PC-9 (cell line): ENCODE measurements at regions not wholly inside any gene's neighbourhood (a gene's known extent, or its start where the extent isn't known, plus 50 kb on each side); places are given as distances from the start of the nearest gene placed in this dataset.

Experiments
- BruUV-seq: library from RNA; stranded (reverse); fragments of 400-500 nt; replicated peaks from 2 replicates; lab custom pipeline; 2021; lab: Mats Ljungman, UMichigan
- CTCF ChIA-PET: fragments of 300-600 bp; sonication (Branson Sonifier 250); formaldehyde crosslinking; loops from one replicate; lab custom pipeline; 2022; ENCODE audit warnings: antibody characterized with exemption; lab: Charles Lee
- POLR2A ChIA-PET: fragments of 300-600 bp; sonication (Branson Sonifier 250); formaldehyde crosslinking; loops from one replicate; lab custom pipeline; 2022; ENCODE audit warnings: antibody characterized with exemption; ENCODE audit not compliant: unreplicated experiment; lab: Charles Lee
- DNase-seq, 2 experiments: peaks; one replicate each; pipeline versions ENCODE4 v3.0.0 to v3.0.0-alpha.2; 2015 to 2022; ENCODE audit warnings: mixed read lengths in 1 of 2
- H2AFZ ChIP-seq: fragments of 200-600 bp; sonication (generic); 2 replicates; pipeline ENCODE4 v1.8.1; 2017; ENCODE audit warnings: antibody characterized with exemption
- H3F3A ChIP-seq: fragments of 200-600 bp; sonication (generic); 2 replicates; pipeline ENCODE4 v1.8.1; 2017; ENCODE audit warnings: antibody characterized with exemption, mild to moderate bottlenecking, low read depth; ENCODE audit not compliant: insufficient read depth
- H3K27ac ChIP-seq: fragments of 200-600 bp; sonication (generic); 2 replicates; pipeline ENCODE4 v1.6.1; 2016; ENCODE audit warnings: mixed run types
- H3K27me3 ChIP-seq: fragments of 200-600 bp; sonication (generic); 2 replicates; pipeline ENCODE4 v1.6.1; 2016; ENCODE audit warnings: low read depth, mixed run types; ENCODE audit not compliant: insufficient read depth
- H3K36me3 ChIP-seq: fragments of 200-600 bp; sonication (generic); 2 replicates; pipeline ENCODE4 v1.6.1; 2016; ENCODE audit warnings: low read depth, mixed run types
- H3K4me1 ChIP-seq: fragments of 200-600 bp; sonication (generic); replicated peaks from 2 replicates; pipeline ENCODE4 v1.6.1; 2016; ENCODE audit warnings: mixed run types; ENCODE audit not compliant: insufficient read depth
- H3K4me2 ChIP-seq: fragments of 200-600 bp; sonication (generic); 2 replicates; pipeline ENCODE4 v1.6.1; 2017; ENCODE audit warnings: mixed run types
- H3K4me3 ChIP-seq: fragments of 200-600 bp; sonication (generic); 2 replicates; pipeline ENCODE4 v1.6.1; 2016; ENCODE audit warnings: mixed run types
- H3K79me2 ChIP-seq: fragments of 200-600 bp; sonication (generic); 2 replicates; pipeline ENCODE4 v1.6.1; 2017; ENCODE audit warnings: low read depth, mixed run types
- H3K9me2 ChIP-seq: fragments of 200-600 bp; sonication (generic); 2 replicates; pipeline ENCODE4 v1.8.1; 2017; ENCODE audit warnings: mild to moderate bottlenecking; ENCODE audit not compliant: insufficient read depth
- H3K9me3 ChIP-seq: fragments of 200-600 bp; sonication (generic); 2 replicates; pipeline ENCODE4 v1.8.1; 2016; ENCODE audit warnings: low read depth; ENCODE audit not compliant: insufficient read depth
- H4K20me1 ChIP-seq: fragments of 200-600 bp; sonication (generic); 2 replicates; pipeline ENCODE4 v1.8.1; 2017; ENCODE audit not compliant: insufficient read depth
- CTCF ChIP-seq: fragments of 200-600 bp; sonication (generic); conservative IDR thresholded peaks from 2 replicates; pipeline ENCODE4 v1.6.1; 2017; ENCODE audit warnings: mixed run types, antibody characterized with exemption, mild to moderate bottlenecking, moderate library complexity
- EZH2 ChIP-seq: fragments of 200-600 bp; sonication (generic); IDR thresholded peaks from 2 replicates; pipeline ENCODE4 v1.8.0; 2017; ENCODE audit warnings: antibody characterized with exemption, low read depth
- intact Hi-C: fragments of 100-400 bp; cut with micrococcal nuclease; formaldehyde crosslinking; loops from one replicate; pipeline ENCODE4 v1.10.0; 2022; ENCODE audit not compliant: unreplicated experiment

- intact Hi-C loops: no loop called here
- BruUV-seq: no TSS peak
- H2AFZ ChIP-seq: no peak overlapping the region
- H3F3A ChIP-seq: no peaks in the 10 kb centered on the region
- H3K9me2 ChIP-seq: no peaks in the 10 kb centered on the region
- no peaks in the 10 kb centered on the region for H3K4me1 ChIP-seq
- H3K36me3 ChIP-seq: no peaks in the 10 kb centered on the region
- no peak overlapping the region for H3K4me2 ChIP-seq
- H4K20me1 ChIP-seq: no peaks in the 10 kb centered on the region
- no peak for DNase-seq
- H3K27me3 ChIP-seq: no peaks in the 10 kb centered on the region
- ChIA-PET CTCF (no interaction called here), POLR2A (no interaction called here)
- no peak for TF ChIP-seq CTCF
- H3K4me3 ChIP-seq: no peak overlapping the region
- no peaks in the 10 kb centered on the region for H3K9me3 ChIP-seq
- H3K27ac ChIP-seq: no peak overlapping the region
- H3K79me2 ChIP-seq: no peaks in the 10 kb centered on the region
Observed at GRCh38 chr13:53144826-53145225, 116.2 kb downstream of the OLFM4 start.

GRCh38 chr13:53150568-53150967, 122.0 kb downstream of the OLFM4 start:
- no peaks in the 10 kb centered on the region for H3F3A ChIP-seq
- intact Hi-C loops: loop anchor here (5.0 kb wide), 1 partner anchor 183 kb away; no protein-coding TSS in a partner anchor
- H3K9me2 ChIP-seq: no peaks in the 10 kb centered on the region
- no peaks in the 10 kb centered on the region for H4K20me1 ChIP-seq
- H3K4me2 ChIP-seq: no peak overlapping the region
- no peak for DNase-seq
- no peaks in the 10 kb centered on the region for H3K36me3 ChIP-seq
- no peak overlapping the region; the same call in 1 of the 2 replicates for H2AFZ ChIP-seq
- ChIA-PET POLR2A (no interaction called here), CTCF (no interaction called here)
- BruUV-seq: no TSS peak
- no peaks in the 10 kb centered on the region for H3K4me1 ChIP-seq
- H3K4me3 ChIP-seq: no peak overlapping the region
- H3K27ac ChIP-seq: no peak overlapping the region
- TF ChIP-seq CTCF (no peak), EZH2 (no peak)
- no peaks in the 10 kb centered on the region for H3K27me3 ChIP-seq
- H3K79me2 ChIP-seq: no peaks in the 10 kb centered on the region
- no peaks in the 10 kb centered on the region for H3K9me3 ChIP-seq

- intact Hi-C loops: loop anchor here (5.0 kb wide), 1 partner anchor 184 kb away; no protein-coding TSS in a partner anchor
- POLR2A ChIA-PET: no interaction called here
Observed at GRCh38 chr13:53151336-53152056, 122.9 kb downstream of the OLFM4 start.

More at GRCh38 chr13:53151336-53152056, 122.9 kb downstream of the OLFM4 start:
- no peaks in the 10 kb centered on the region for H3K27me3 ChIP-seq
- TF ChIP-seq EZH2: no peak
- TF ChIP-seq CTCF: peak; percentile 71
- H3K9me2 ChIP-seq: no peaks in the 10 kb centered on the region
- no peaks in the 10 kb centered on the region for H4K20me1 ChIP-seq
- no peaks in the 10 kb centered on the region for H3K4me1 ChIP-seq
- BruUV-seq: no TSS peak
- DNase-seq: peak in 1 of 2 experiments; percentile 14
- H3K79me2 ChIP-seq: no peaks in the 10 kb centered on the region
- no peaks in the 10 kb centered on the region for H3K36me3 ChIP-seq
- H3K9me3 ChIP-seq: no peaks in the 10 kb centered on the region
- CTCF ChIA-PET: no interaction called here
- H3K27ac ChIP-seq: no peak overlapping the region
- H2AFZ ChIP-seq: no peak overlapping the region
- H3F3A ChIP-seq: no peaks in the 10 kb centered on the region
- H3K4me3 ChIP-seq: no peak overlapping the region
- H3K4me2 ChIP-seq: no peak overlapping the region
